Retinal pigment epithelial cell (primary cell): ENCODE measurements at regions not wholly inside any gene's neighbourhood (a gene's known extent, or its start where the extent isn't known, plus 50 kb on each side); places are given as distances from the start of the nearest gene placed in this dataset.

ENCODE experiments used
- DNase-seq: peaks from one replicate; pipeline ENCODE4 v3.0.0-alpha.2; 2010; ENCODE audit warnings: low read depth
- H3K4me3 ChIP-seq: 2 replicates; pipeline ENCODE4 v1.5.1; 2011; ENCODE audit warnings: mild to moderate bottlenecking, low read length, control low read depth, moderate library complexity
- CTCF ChIP-seq: conservative IDR thresholded peaks from 2 replicates; pipeline ENCODE4 v1.5.1; 2011; ENCODE audit warnings: low read depth, low read length, control low read depth, inconsistent platforms

DNA sequence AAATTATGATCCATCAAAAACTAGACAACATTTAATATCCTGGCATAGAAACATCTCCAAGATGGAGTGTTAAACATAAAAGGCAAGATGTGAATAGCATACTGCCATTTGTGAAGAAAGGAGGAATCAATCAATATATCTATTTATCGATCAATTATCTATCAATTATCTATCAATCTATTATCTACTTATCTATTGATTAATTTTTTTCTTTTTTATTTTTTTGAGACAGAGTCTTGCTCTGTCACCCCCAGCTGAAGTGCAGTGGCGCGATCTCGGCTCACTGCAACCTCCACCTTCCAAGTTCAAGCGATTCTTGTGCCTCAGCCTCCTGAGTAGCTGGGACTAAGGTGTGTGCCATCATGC lies 117.0 kb upstream of the RFLNA start:
- TF ChIP-seq CTCF, result no peak
- DNase-seq, result no peak
- H3K4me3 ChIP-seq, result no peak overlapping the region

- peak; percentile 37 for DNase-seq
- H3K4me3 ChIP-seq, result no peak overlapping the region
- no peak for TF ChIP-seq CTCF
Measured at GRCh38 chr12:124179936-124180607, 114.8 kb upstream of the RFLNA start.

DNA sequence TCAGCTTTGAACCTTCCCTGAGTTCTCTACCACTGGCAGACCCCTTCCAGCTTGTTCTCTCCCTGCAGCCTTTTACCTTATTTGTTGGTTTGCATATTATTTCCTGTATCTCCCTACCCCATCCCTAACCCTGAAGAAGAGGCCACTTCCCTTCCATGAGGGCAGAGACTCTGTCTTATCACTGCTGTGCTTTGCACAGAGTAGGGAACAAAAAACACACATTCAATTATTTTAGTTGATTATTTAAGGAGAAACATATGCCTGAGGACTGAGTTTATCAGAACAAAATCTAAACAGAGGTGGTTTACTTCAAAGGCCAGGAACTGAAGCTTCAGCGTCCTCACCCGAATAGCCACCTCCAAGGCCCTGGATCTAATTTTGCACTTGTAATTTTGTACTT lies 111.7 kb upstream of the RFLNA start:
- no peak overlapping the region for H3K4me3 ChIP-seq
- no peak for DNase-seq
- no peak for TF ChIP-seq CTCF

GRCh38 chr12:124184456-124184855 lies 110.4 kb upstream of the RFLNA start:
- DNase-seq, result no peak
- TF ChIP-seq CTCF, result no peak
- H3K4me3 ChIP-seq, result no peak overlapping the region

DNA sequence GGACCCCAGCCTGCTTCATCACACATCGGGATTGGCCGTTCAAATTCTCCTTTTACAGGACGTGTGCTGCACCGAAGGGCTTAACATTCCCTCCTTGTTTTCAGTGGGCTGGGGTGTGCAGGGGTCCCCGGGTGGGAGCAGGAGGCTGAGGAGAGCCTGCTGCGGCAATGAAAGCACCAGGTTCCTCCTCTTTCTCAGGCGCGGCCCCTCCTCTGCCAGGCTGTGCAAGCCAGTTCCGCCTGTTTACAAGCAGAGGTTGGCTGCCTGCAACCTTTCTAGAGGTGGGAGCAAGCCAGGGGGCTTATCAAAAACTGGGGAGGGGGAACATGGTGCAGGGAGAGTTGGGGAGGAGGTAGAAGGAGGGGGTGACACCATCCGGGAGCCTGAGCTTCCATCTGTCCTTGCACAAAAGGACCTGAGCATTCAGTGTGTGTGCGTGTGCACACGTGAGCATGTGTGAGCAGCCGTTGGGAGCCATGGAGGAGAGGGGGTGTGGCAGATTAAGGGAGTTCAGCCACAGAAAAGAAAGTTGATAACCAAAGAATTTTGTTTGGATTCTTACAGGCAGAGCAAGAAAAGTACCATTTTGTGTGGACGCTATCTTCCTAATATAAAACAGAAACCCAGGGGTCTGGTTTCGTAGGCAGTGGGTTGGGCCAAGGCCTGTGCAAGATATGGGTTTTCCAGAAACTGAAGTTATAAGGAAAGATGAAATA lies 108.8 kb upstream of the RFLNA start:
- no peak for DNase-seq
- no peak for TF ChIP-seq CTCF
- no peak overlapping the region for H3K4me3 ChIP-seq

GRCh38 chr12:124188084-124188483 lies 106.8 kb upstream of the RFLNA start:
- no peak for TF ChIP-seq CTCF
- no peak for DNase-seq
- no peak overlapping the region for H3K4me3 ChIP-seq
